Activated CD4-positive, alpha-beta T cell treated with anti-CD3 and anti-CD28 coated beads for 48 hours (primary cell): ENCODE measurements at regions not wholly inside any gene's neighbourhood (a gene's known extent, or its start where the extent isn't known, plus 50 kb on each side); places are given as distances from the start of the nearest gene placed in this dataset.

ENCODE experiments used
- DNase-seq: peaks from one replicate; pipeline ENCODE4 v3.0.0-alpha.2; 2020

- no peak for DNase-seq
Measured at GRCh38 chr6:77403424-77403823, 59.9 kb downstream of the HTR1B start.

DNA sequence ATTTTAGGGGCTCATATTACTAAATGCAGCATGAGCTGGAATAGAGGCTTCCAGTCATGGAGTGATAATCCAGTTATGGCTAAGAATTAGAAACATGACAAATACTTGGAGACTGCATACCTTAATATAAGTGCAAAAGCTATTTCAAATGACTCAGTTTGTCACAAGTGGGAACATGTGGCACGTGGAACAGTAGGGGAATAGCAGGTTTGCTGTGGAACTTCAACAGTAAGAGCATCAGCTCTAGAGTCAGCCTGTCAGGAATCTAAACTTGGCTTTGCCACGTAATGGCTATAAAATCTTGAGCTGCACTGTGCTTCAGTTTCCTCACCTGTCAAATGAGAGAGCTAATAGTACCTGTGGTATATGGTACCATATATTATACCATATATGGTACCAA, 62.1 kb downstream of the HTR1B start:
- no peak for DNase-seq

DNA sequence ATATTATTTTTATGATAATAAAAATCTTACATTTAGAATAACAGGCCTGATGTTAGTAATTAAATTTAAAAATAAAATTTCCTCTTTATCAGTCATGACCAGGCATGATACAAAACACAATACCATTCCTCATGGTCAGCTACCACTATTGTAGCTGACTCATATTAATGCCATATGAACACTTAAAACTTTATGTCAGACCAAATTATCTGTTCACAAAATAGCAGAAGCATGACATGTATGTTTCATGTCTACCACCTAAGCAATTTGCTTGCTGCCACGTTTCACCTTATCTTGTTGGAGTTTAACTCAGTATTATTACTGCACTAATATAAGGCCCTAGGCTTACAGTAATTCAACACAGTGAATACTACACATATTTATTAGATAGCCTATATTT, 65.7 kb downstream of the HTR1B start:
- DNase-seq: no peak

GRCh38 chr6:77389402-77389801, 73.9 kb downstream of the HTR1B start:
- DNase-seq: no peak

GRCh38 chr6:77383026-77383425, 80.3 kb downstream of the HTR1B start:
- no peak for DNase-seq

- DNase-seq: no peak
Measured at GRCh38 chr6:77373955-77374354, 89.3 kb downstream of the HTR1B start.

DNA sequence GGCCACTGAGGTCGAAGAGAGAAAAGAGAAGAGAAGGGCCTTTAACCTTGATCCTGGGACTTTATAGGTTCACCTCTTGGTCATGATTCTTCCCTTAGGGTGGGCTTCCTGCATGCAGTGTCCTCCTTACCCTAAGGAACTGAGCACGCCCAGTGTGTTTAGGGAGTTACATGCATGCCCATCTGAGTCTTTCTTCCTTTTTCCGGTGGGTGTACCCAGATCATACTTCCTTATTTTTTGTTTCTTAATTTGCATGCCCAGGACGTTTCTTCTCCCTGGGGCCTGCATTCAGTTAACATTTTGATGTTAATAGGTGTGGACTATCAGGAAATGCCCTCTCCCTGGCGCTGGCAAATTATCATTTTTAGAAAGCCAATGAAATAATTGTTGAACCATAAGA, 91.5 kb downstream of the HTR1B start:
- DNase-seq: no peak

- DNase-seq: no peak
Measured at GRCh38 chr6:77368660-77369313, 94.5 kb downstream of the HTR1B start.

DNA sequence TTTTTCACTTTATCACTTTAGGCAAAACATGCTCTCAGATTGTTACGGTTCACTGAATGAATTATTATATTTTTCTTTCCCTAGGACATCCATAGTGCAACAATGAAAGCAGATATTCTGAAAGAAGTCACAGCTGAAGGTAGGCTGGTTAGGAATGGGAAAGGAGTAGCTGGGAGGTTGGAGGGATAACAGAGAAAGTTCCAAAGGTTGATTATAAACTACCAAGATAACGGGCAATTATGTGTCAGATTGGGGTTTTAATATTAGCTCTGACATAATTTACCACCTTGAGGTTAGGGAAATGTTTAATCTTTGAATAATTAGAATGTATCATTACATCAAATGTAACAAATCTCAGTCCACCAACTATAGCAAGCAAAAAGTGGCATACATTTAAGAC, 96.5 kb downstream of the HTR1B start:
- no peak for DNase-seq

GRCh38 chr6:77363702-77364101, 99.6 kb downstream of the HTR1B start:
- no peak for DNase-seq

- DNase-seq: no peak
Measured at GRCh38 chr6:77362055-77362454, 101.2 kb downstream of the HTR1B start.

GRCh38 chr6:77361018-77361417, 102.3 kb downstream of the HTR1B start:
- DNase-seq: no peak

DNA sequence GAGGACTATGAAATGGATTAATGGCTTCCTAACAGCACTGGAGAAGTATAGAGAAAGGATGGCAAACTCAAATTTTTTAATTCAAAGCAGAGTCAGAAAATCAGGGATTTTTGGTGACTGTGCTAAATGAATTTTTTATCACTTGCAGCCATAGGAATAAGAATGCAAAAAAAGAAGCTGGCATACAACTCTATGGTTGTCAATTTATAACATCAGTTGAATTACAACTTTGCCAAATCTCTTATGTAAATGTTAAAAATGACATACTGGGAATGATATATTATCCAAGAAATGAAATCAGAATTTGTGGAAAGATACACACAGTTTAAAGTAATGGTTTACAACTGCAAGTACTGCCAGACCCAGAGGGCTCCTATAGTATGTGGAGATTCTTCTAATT, 106.5 kb downstream of the HTR1B start:
- no peak for DNase-seq

DNA sequence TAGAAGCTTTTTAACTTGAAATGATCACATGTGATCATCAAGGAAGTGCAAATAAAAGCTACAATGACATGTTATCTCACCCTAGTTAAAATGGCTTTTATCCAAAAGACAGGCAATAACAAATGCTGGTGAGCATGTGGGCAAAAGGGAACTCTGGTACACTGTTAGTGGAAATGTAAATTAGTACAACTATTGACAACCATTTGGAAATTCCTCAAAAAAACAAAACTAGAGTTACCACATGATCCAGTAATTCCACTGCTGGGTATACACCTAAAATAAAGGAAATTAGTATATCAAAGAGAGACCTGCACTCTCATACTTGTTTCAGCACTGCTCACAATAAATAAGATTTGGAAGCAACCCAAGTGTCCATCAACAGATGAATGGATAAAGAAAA, 108.7 kb downstream of the HTR1B start:
- no peak for DNase-seq

DNA sequence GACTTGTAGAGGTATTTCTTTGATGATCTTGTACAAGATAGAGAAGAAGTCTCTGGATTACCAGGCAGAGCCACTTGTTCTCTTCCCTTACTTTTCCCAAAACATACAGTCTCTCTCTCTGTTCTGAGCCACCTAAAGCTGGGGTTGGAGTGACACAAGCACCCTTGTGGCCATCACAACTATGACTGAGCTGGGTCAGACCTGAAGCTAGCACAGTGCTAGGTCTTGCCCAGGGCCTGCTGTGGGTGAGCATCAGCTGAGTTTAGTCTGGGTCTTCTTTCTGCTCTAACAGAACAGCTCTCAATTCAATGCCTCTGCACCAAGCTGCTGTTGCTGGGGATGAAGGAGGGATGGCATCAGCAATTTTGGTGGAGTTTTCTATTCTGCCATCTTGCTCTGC, 110.2 kb downstream of the HTR1B start:
- no peak for DNase-seq

DNA sequence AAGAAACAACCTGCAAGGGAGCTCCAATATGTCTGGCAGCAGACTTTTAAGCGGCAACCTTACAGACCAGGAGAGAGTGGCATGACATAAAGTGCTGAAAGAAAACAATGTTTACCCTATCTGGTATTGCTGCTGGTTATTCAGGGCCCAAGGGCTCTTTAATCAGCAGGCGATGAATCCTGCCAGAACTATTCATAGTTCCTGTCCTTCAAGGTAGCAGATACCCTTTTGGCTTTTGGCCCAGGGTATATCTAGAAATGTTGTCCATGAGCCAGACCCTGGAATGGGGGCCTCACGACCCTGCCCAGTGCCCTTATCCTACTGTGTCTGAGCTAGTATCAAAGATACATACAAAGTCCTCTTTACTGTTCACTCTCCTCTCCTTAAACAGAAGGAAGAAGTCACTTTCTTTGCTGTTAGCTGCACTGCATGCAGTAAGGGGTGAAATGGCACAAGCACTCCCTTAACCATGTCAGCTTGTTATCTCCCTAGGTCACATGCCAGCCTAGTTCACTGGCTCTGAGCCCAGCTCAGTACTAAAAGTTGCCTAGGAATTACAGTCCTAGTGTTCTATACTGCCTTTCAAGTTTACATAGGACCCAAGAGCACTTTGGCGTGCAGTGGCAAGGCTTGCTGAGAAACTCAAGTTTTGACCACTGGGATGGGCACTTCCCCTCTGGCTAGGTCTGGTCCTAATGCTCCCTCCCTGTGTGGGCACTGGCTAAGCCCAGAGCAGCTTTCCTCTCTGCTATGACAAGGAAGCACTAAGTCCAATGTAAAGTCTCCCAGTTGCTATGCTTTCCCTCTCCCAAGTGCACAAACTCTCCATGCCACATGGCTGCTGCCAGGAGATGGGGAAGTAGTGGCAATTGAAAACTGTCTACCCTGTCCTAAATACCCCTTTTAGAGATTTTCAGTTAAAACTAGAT, 122.0 kb downstream of the HTR1B start:
- DNase-seq: no peak

DNA sequence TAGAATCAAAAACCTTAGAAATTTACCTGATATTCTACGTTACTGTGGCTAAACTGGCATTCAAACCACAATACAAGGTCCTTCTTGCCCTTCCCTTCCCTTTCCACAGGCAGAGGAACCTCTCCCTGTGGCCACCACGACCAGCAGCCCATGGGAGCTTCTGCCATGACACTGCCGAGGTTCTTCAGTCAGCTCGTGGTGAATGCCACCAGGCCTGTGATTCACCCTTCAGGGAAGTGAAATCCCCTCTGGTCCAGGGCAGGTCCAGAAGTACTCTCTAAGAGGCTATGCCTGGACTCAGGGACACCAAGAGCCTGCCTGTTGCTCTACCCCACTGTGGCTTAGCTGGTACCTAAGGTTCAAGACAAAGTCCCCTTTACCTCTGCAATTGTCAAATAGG, 123.0 kb downstream of the HTR1B start:
- DNase-seq: no peak

- DNase-seq: no peak
Measured at GRCh38 chr6:77339926-77340325, 123.4 kb downstream of the HTR1B start.

GRCh38 chr6:77337392-77337791, 125.9 kb downstream of the HTR1B start:
- no peak for DNase-seq

GRCh38 chr6:77334093-77334492, 129.2 kb downstream of the HTR1B start:
- no peak for DNase-seq

- DNase-seq: no peak
Measured at GRCh38 chr6:77332915-77333623, 130.2 kb downstream of the HTR1B start.

GRCh38 chr6:77326711-77327110, 136.6 kb downstream of the HTR1B start:
- no peak for DNase-seq

DNA sequence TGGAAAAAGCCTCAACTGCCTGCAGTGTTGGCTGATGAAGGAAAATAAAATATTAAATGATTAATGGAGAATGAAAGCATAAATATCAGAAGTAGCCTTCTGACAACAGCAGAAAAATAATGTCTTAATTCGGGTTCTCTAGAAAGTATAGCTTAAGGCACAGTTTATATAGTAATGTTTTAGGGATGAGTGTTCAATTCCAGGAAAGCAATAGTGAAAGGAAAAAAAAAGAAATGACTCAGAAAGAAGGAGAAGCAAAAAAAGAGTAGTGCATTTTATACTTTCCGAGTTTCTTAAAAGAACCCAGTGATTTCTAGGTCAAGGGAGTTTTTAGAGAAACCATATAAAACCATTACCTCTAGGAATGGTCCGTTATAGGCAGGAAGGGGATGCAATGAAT, 137.3 kb downstream of the HTR1B start:
- no peak for DNase-seq

DNA sequence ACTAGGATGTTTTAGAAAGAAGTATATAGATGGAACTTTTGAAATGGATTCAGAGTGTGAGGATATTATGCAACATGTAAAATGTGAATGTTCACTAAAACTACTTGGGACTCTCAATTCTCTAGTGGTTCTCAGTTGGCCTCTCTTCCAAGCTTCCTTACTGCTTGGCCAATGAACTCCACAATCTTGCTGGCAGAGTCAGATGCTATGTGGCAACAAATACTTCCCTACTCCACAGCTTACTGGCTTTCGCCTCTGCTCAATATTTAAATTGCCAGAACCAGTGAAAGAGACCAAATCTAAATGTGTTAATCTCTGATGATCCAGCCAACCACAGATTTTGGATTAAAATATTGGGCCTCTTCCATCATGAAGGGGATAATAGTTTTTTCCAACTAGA, 138.4 kb downstream of the HTR1B start:
- no peak for DNase-seq
